ENCODE measurements at regions not wholly inside any gene's neighbourhood (a gene's known extent, or its start where the extent isn't known, plus 50 kb on each side); places are given as distances from the start of the nearest gene placed in this dataset.

- TF ChIP-seq YY1 (IDR thresholded peaks at IDR 0.05; ENCODE audit: insufficient read depth, insufficient read length) (no peak), ZNF274 (IDR thresholded peaks at IDR 0.05; ENCODE audit: low read depth, low read length) (no peak), SUZ12 (IDR thresholded peaks at IDR 0.05; ENCODE audit: extremely low read depth, insufficient read depth, insufficient read length) (no peak)
- no peaks in the 10 kb centered on the region for H3K27me3 ChIP-seq (ENCODE audit: insufficient read depth, insufficient read length)
- no peak overlapping the region for H3K4me3 ChIP-seq (ENCODE audit: insufficient read length, low read depth)
- no peak for DNase-seq (ENCODE audit: low read depth, low spot score)
- no peaks in the 10 kb centered on the region for H3K9me3 ChIP-seq (ENCODE audit: insufficient read depth, low read length)
- H3K36me3 ChIP-seq (ENCODE audit: insufficient read depth, insufficient read length, low read length): no peaks in the 10 kb centered on the region
- no peak overlapping the region for H3K9ac ChIP-seq (ENCODE audit: insufficient read length, low read depth)
- no peaks in the 10 kb centered on the region for H3K4me1 ChIP-seq (ENCODE audit: insufficient read depth, insufficient read length)
Observed at GRCh38 chr11:25309818-25310217, 813.0 kb downstream of the LUZP2 start.

- H3K9me3 ChIP-seq (ENCODE audit: insufficient read depth, low read length): no peaks in the 10 kb centered on the region
- H3K27me3 ChIP-seq (ENCODE audit: insufficient read depth, insufficient read length): no peaks in the 10 kb centered on the region
- no peak for TF ChIP-seq SUZ12 (IDR thresholded peaks at IDR 0.05; ENCODE audit: extremely low read depth, insufficient read depth, insufficient read length)
- TF ChIP-seq ZNF274 (IDR thresholded peaks at IDR 0.05; ENCODE audit: low read depth, low read length): no peak
- no peak for TF ChIP-seq YY1 (IDR thresholded peaks at IDR 0.05; ENCODE audit: insufficient read depth, insufficient read length)
- no peaks in the 10 kb centered on the region for H3K36me3 ChIP-seq (ENCODE audit: insufficient read depth, insufficient read length, low read length)
- no peak overlapping the region for H3K4me3 ChIP-seq (ENCODE audit: insufficient read length, low read depth)
- H3K9ac ChIP-seq (ENCODE audit: insufficient read length, low read depth): no peak overlapping the region
- DNase-seq (ENCODE audit: low read depth, low spot score): no peak
- no peaks in the 10 kb centered on the region for H3K4me1 ChIP-seq (ENCODE audit: insufficient read depth, insufficient read length)
Observed at GRCh38 chr11:25317216-25317615, 820.4 kb downstream of the LUZP2 start.

- H3K9ac ChIP-seq (ENCODE audit: insufficient read length, low read depth): no peak overlapping the region
- TF ChIP-seq SUZ12 (IDR thresholded peaks at IDR 0.05; ENCODE audit: extremely low read depth, insufficient read depth, insufficient read length) (no peak), ZNF274 (IDR thresholded peaks at IDR 0.05; ENCODE audit: low read depth, low read length) (no peak), YY1 (IDR thresholded peaks at IDR 0.05; ENCODE audit: insufficient read depth, insufficient read length) (no peak)
- H3K27me3 ChIP-seq (ENCODE audit: insufficient read depth, insufficient read length): no peaks in the 10 kb centered on the region
- no peaks in the 10 kb centered on the region for H3K36me3 ChIP-seq (ENCODE audit: insufficient read depth, insufficient read length, low read length)
- H3K4me3 ChIP-seq (ENCODE audit: insufficient read length, low read depth): no peak overlapping the region
- H3K4me1 ChIP-seq (ENCODE audit: insufficient read depth, insufficient read length): no peaks in the 10 kb centered on the region
- no peak for DNase-seq (ENCODE audit: low read depth, low spot score)
- no peaks in the 10 kb centered on the region for H3K9me3 ChIP-seq (ENCODE audit: insufficient read depth, low read length)
Observed at GRCh38 chr11:25319127-25319526, 822.3 kb downstream of the LUZP2 start.

GRCh38 chr11:25327656-25328055 is 830.8 kb downstream of the LUZP2 start:
- Histone ChIP-seq H3K9ac (ENCODE audit: insufficient read length, low read depth) (no peak overlapping the region), H3K4me1 (ENCODE audit: insufficient read depth, insufficient read length) (no peaks in the 10 kb centered on the region), H3K4me3 (ENCODE audit: insufficient read length, low read depth) (no peak overlapping the region), H3K27me3 (ENCODE audit: insufficient read depth, insufficient read length) (no peaks in the 10 kb centered on the region), H3K9me3 (ENCODE audit: insufficient read depth, low read length) (no peaks in the 10 kb centered on the region), H3K36me3 (ENCODE audit: insufficient read depth, insufficient read length, low read length) (no peaks in the 10 kb centered on the region)
- TF ChIP-seq SUZ12 (IDR thresholded peaks at IDR 0.05; ENCODE audit: extremely low read depth, insufficient read depth, insufficient read length) (no peak), ZNF274 (IDR thresholded peaks at IDR 0.05; ENCODE audit: low read depth, low read length) (no peak), YY1 (IDR thresholded peaks at IDR 0.05; ENCODE audit: insufficient read depth, insufficient read length) (no peak)
- DNase-seq (ENCODE audit: low read depth, low spot score): no peak

GRCh38 chr11:25339281-25339680 is 842.4 kb downstream of the LUZP2 start:
- TF ChIP-seq SUZ12 (IDR thresholded peaks at IDR 0.05; ENCODE audit: extremely low read depth, insufficient read depth, insufficient read length) (no peak), ZNF274 (IDR thresholded peaks at IDR 0.05; ENCODE audit: low read depth, low read length) (no peak), YY1 (IDR thresholded peaks at IDR 0.05; ENCODE audit: insufficient read depth, insufficient read length) (no peak)

GRCh38 chr11:25349537-25349936 is 852.7 kb downstream of the LUZP2 start:
- no peaks in the 10 kb centered on the region for H3K4me1 ChIP-seq (ENCODE audit: insufficient read depth, insufficient read length)
- DNase-seq (ENCODE audit: low read depth, low spot score): no peak
- H3K4me3 ChIP-seq (ENCODE audit: insufficient read length, low read depth): no peak overlapping the region
- no peaks in the 10 kb centered on the region for H3K27me3 ChIP-seq (ENCODE audit: insufficient read depth, insufficient read length)
- TF ChIP-seq ZNF274 (IDR thresholded peaks at IDR 0.05; ENCODE audit: low read depth, low read length) (no peak), YY1 (IDR thresholded peaks at IDR 0.05; ENCODE audit: insufficient read depth, insufficient read length) (no peak), SUZ12 (IDR thresholded peaks at IDR 0.05; ENCODE audit: extremely low read depth, insufficient read depth, insufficient read length) (no peak)
- H3K9me3 ChIP-seq (ENCODE audit: insufficient read depth, low read length): no peaks in the 10 kb centered on the region
- H3K9ac ChIP-seq (ENCODE audit: insufficient read length, low read depth): no peak overlapping the region
- no peaks in the 10 kb centered on the region for H3K36me3 ChIP-seq (ENCODE audit: insufficient read depth, insufficient read length, low read length)

More at GRCh38 chr11:25339281-25339680, 842.4 kb downstream of the LUZP2 start:
- no peak overlapping the region for H3K4me3 ChIP-seq (ENCODE audit: insufficient read length, low read depth)
- no peak overlapping the region for H3K9ac ChIP-seq (ENCODE audit: insufficient read length, low read depth)
- no peaks in the 10 kb centered on the region for H3K36me3 ChIP-seq (ENCODE audit: insufficient read depth, insufficient read length, low read length)
- H3K4me1 ChIP-seq (ENCODE audit: insufficient read depth, insufficient read length): no peaks in the 10 kb centered on the region
- DNase-seq (ENCODE audit: low read depth, low spot score): no peak
- no peaks in the 10 kb centered on the region for H3K27me3 ChIP-seq (ENCODE audit: insufficient read depth, insufficient read length)
- no peaks in the 10 kb centered on the region for H3K9me3 ChIP-seq (ENCODE audit: insufficient read depth, low read length)

DNA sequence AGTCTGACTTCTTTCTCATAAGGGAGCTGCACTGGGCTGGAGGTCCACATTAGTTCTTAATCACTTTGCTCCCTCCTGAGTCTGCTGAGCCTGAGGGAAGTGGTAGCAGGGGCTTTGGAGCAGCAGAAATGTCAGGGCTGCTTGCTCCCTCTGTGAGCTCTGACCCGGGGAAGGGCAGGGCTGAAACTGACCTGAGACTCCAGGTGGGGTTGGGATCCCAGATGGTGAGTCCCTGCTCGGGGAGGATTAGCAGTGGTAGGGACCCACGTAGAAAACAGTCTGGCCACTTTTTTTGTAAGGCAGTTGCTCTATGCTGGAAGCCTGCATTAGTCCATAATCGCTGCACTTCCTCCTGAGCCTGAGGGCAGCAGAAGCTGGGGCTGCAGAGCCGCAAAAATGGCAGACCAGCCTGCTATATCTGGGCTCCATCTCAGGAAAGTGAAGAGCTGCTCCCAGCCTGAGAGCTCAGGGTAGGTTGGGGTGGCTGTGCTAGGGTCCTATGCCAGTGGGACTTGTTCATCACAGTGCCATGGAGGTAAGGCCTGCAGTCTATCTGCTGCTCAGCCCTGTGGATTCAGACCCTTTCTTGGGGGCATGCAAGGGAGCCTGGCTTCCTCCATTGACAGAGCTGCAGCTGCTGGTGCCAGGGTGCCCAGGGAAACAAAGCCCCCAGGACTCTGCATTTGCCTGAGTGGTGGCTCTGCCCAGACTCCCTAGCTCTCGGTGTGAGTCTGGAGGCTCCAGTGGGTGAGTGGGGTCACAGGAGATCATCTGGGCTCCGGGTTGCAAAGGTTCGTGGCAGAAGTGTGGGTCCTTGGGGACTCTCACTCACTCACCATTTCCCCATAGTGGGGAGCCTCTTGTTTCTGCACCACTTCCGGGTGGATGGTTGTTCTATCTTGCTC is 854.3 kb downstream of the LUZP2 start:
- Histone ChIP-seq H3K4me1 (ENCODE audit: insufficient read depth, insufficient read length) (no peaks in the 10 kb centered on the region), H3K4me3 (ENCODE audit: insufficient read length, low read depth) (no peak overlapping the region), H3K27me3 (ENCODE audit: insufficient read depth, insufficient read length) (no peaks in the 10 kb centered on the region), H3K9me3 (ENCODE audit: insufficient read depth, low read length) (no peaks in the 10 kb centered on the region), H3K36me3 (ENCODE audit: insufficient read depth, insufficient read length, low read length) (no peaks in the 10 kb centered on the region), H3K9ac (ENCODE audit: insufficient read length, low read depth) (no peak overlapping the region)
- no peak for DNase-seq (ENCODE audit: low read depth, low spot score)
- TF ChIP-seq ZNF274 (IDR thresholded peaks at IDR 0.05; ENCODE audit: low read depth, low read length) (no peak), YY1 (IDR thresholded peaks at IDR 0.05; ENCODE audit: insufficient read depth, insufficient read length) (no peak), SUZ12 (IDR thresholded peaks at IDR 0.05; ENCODE audit: extremely low read depth, insufficient read depth, insufficient read length) (no peak)

Data from NT2/D1 (cell line).